Spleen (tissue), 7 donors: ENCODE measurements at regions not wholly inside any gene's neighbourhood (a gene's known extent, or its start where the extent isn't known, plus 50 kb on each side); places are given as distances from the start of the nearest gene placed in this dataset.

Experiments
- POLR2A ChIP-seq, 3 donors: fragments of 450-650 bp; IDR thresholded peaks; one replicate each; pipeline ENCODE4 v1.5.1; 2017; ENCODE audit warnings: antibody characterized with exemption in 3 of 3, mild to moderate bottlenecking in 1 of 3
- POLR2AphosphoS5 ChIP-seq, 3 donors: sonication (generic); formaldehyde crosslinking; IDR thresholded peaks; one replicate each; pipeline ENCODE4 v1.5.1; 2017; ENCODE audit warnings: antibody characterized with exemption in 3 of 3
- TF ChIP-seq, protein P1 (sequence below), 11 experiments: fragments of 200-600 bp in 7 of 11; fragments of 450-650 bp in 4 of 11; sonication (generic) in 4 of 11; IDR thresholded peaks in 8 of 11; conservative IDR thresholded peaks in 3 of 11; 1 replicate in 7 of 11; 2 replicates in 4 of 11; pipeline versions ENCODE4 v1.4.0 to v1.8.0; 2016 to 2021; ENCODE audit warnings: antibody characterized with exemption in 11 of 11, inconsistent platforms in 4 of 11, mild to moderate bottlenecking in 1 of 11
- donor health status: DM: no; HTN: no; CAD: no; lungs with moderate emphysema.
- donor health status: DM: no; HTN: no; CAD: no.
- donor health status: DM: no; HTN: no; CAD: no.

DNA sequence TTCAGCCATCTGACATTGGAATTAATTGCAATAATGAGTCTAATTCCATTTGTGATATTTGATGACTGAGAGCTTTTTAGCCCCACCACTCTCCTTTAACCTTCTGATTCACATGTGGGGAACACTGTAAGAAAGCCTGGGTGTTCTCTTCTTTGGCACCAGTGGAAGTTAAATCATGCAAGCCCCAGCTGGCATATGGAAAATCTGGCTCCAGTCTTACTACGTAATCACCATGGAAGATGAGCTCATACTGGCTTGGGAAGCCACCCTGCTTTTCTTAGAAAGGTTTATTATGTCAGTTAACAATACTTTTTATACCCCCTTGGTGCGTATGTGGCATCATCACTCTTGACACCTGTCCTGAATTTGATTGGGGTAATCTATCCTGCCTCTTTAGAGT lies 479.3 kb downstream of the SLC16A7 start:
- TF ChIP-seq, protein P1, sequence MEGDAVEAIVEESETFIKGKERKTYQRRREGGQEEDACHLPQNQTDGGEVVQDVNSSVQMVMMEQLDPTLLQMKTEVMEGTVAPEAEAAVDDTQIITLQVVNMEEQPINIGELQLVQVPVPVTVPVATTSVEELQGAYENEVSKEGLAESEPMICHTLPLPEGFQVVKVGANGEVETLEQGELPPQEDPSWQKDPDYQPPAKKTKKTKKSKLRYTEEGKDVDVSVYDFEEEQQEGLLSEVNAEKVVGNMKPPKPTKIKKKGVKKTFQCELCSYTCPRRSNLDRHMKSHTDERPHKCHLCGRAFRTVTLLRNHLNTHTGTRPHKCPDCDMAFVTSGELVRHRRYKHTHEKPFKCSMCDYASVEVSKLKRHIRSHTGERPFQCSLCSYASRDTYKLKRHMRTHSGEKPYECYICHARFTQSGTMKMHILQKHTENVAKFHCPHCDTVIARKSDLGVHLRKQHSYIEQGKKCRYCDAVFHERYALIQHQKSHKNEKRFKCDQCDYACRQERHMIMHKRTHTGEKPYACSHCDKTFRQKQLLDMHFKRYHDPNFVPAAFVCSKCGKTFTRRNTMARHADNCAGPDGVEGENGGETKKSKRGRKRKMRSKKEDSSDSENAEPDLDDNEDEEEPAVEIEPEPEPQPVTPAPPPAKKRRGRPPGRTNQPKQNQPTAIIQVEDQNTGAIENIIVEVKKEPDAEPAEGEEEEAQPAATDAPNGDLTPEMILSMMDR (IDR thresholded peaks at IDR 0.05 in 8 of 11, conservative IDR thresholded peaks at IDR 0.05 in 3 of 11) = no peak
- TF ChIP-seq POLR2AphosphoS5 (IDR thresholded peaks at IDR 0.05) (no peak), POLR2A (IDR thresholded peaks at IDR 0.05) (no peak)
